ENCODE measurements at regions not wholly inside any gene's neighbourhood (a gene's known extent, or its start where the extent isn't known, plus 50 kb on each side); places are given as distances from the start of the nearest gene placed in this dataset.

DNA sequence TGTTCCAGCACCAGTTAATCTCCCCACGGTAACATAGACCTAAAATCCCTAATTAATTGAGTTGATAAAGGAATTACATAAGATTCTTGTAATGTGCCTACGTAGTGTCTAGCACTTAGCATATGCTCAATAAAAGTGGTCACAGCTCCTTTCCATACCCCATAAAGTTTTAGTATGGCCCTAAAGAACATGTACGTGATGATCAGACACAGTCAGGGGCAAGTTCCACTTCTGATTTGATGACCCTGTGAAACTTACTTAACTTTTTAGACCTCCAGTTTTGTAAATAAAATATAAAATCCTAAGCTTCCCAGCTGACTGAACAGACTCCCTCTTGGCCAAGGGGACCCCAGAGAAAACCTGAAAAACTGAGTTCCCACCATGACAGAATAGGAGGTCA lies 391.3 kb upstream of the ERCC4 start (continued):
- TF ChIP-seq, protein P1, sequence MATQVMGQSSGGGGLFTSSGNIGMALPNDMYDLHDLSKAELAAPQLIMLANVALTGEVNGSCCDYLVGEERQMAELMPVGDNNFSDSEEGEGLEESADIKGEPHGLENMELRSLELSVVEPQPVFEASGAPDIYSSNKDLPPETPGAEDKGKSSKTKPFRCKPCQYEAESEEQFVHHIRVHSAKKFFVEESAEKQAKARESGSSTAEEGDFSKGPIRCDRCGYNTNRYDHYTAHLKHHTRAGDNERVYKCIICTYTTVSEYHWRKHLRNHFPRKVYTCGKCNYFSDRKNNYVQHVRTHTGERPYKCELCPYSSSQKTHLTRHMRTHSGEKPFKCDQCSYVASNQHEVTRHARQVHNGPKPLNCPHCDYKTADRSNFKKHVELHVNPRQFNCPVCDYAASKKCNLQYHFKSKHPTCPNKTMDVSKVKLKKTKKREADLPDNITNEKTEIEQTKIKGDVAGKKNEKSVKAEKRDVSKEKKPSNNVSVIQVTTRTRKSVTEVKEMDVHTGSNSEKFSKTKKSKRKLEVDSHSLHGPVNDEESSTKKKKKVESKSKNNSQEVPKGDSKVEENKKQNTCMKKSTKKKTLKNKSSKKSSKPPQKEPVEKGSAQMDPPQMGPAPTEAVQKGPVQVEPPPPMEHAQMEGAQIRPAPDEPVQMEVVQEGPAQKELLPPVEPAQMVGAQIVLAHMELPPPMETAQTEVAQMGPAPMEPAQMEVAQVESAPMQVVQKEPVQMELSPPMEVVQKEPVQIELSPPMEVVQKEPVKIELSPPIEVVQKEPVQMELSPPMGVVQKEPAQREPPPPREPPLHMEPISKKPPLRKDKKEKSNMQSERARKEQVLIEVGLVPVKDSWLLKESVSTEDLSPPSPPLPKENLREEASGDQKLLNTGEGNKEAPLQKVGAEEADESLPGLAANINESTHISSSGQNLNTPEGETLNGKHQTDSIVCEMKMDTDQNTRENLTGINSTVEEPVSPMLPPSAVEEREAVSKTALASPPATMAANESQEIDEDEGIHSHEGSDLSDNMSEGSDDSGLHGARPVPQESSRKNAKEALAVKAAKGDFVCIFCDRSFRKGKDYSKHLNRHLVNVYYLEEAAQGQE (IDR thresholded peaks at IDR 0.05; ENCODE audit: low read depth), result no peak
- TF ChIP-seq ZBTB33 (IDR thresholded peaks at IDR 0.05; ENCODE audit: extremely low read depth, insufficient replicate concordance, low read length), result no peak
- TF ChIP-seq EZH2phosphoT487 (IDR thresholded peaks at IDR 0.05; ENCODE audit: borderline replicate concordance), result no peak

GRCh38 chr16:13529193-13529982 lies 390.6 kb upstream of the ERCC4 start:
- TF ChIP-seq POLR2A (IDR thresholded peaks at IDR 0.05; ENCODE audit: borderline replicate concordance, extremely low read depth, insufficient read depth, insufficient read length) (no peak), JUND (IDR thresholded peaks at IDR 0.05) (no peak), EZH2 (IDR thresholded peaks at IDR 0.05) (no peak), ZBTB33 (IDR thresholded peaks at IDR 0.05; ENCODE audit: extremely low read depth, insufficient replicate concordance, low read length) (no peak), ATF3 (IDR thresholded peaks at IDR 0.05) (no peak), CEBPB (IDR thresholded peaks at IDR 0.05; ENCODE audit: low read depth) (no peak), ELF1 (IDR thresholded peaks at IDR 0.05; ENCODE audit: borderline replicate concordance, low read depth) (no peak), SP1 (IDR thresholded peaks at IDR 0.05; ENCODE audit: low read depth) (no peak), SRF (IDR thresholded peaks at IDR 0.05; ENCODE audit: low read depth) (no peak), ZFX (IDR thresholded peaks at IDR 0.05) (no peak)
- no TSS peak for BruUV-seq (replicated peaks)
- POLR2A ChIA-PET, result no interaction called here

More at GRCh38 chr16:13529193-13529982, 390.6 kb upstream of the ERCC4 start:
- ChIA-PET CTCF (no interaction called here), RAD21 (ENCODE audit: low non-redundant PET in 1 of 2, low total read pairs in 2 of 2, uncharacterized antibody in 2 of 2, unreplicated experiment in 2 of 2) (no interaction called here)
- H3K4me3 ChIP-seq (replicated peaks in 1 of 2; ENCODE audit: low read depth in 1 of 2, low read length in 2 of 2), result no peak overlapping the region
- H3K27ac ChIP-seq (ENCODE audit: low read depth, low read length), result no peak overlapping the region
- no peak overlapping the region for H2AFZ ChIP-seq (ENCODE audit: low read depth, low read length, poor library complexity, severe bottlenecking)
- H4K20me1 ChIP-seq (ENCODE audit: insufficient read depth), result no peaks in the 10 kb centered on the region
- ATAC-seq (no peak), DNase-seq (ENCODE audit: low read depth, low spot score) (no peak)
- no peaks in the 10 kb centered on the region for H3K9me2 ChIP-seq (ENCODE audit: insufficient read depth)
- no peaks in the 10 kb centered on the region for H3K36me3 ChIP-seq (ENCODE audit: control insufficient read depth in 1 of 2, insufficient read depth in 2 of 2, low read length in 2 of 2)
- no peaks in the 10 kb centered on the region for H3K4me1 ChIP-seq (ENCODE audit: control insufficient read depth in 1 of 2, insufficient read depth in 2 of 2, low read length in 2 of 2)
- H3K9me3 ChIP-seq (ENCODE audit: control insufficient read depth in 1 of 2, insufficient read depth in 1 of 2, low read depth in 1 of 2, low read length in 2 of 2), result no peaks in the 10 kb centered on the region; a peak in 1 of 4 replicates
- H3K79me2 ChIP-seq (ENCODE audit: insufficient read depth, low read length), result no peaks in the 10 kb centered on the region
- no peaks in the 10 kb centered on the region for H3K27me3 ChIP-seq (ENCODE audit: insufficient read depth, low read length)
- no peak overlapping the region for H3K9ac ChIP-seq (ENCODE audit: low read length)
- intact Hi-C loops (cut with micrococcal nuclease), result no loop called here
- no peak overlapping the region for H3K4me2 ChIP-seq (ENCODE audit: low read length)
